Endothelial cell of umbilical vein (primary cell): ENCODE measurements at regions not wholly inside any gene's neighbourhood (a gene's known extent, or its start where the extent isn't known, plus 50 kb on each side); places are given as distances from the start of the nearest gene placed in this dataset.

Source experiments
- EZH2 ChIP-seq: IDR thresholded peaks from 2 replicates; pipeline ENCODE4 v1.6.1; 2012; ENCODE audit warnings: borderline replicate concordance, low read depth, mild to moderate bottlenecking, moderate library complexity, low read length, inconsistent platforms; ENCODE audit not compliant: severe bottlenecking
- GATA2 ChIP-seq: IDR thresholded peaks from 2 replicates; pipeline ENCODE4 v1.7.0; 2011; ENCODE audit warnings: low read depth, mild to moderate bottlenecking, moderate library complexity, mixed read lengths, low read length; ENCODE audit not compliant: insufficient read length, insufficient read depth
- JUN ChIP-seq: IDR thresholded peaks from 2 replicates; pipeline ENCODE4 v1.6.1; 2011; ENCODE audit warnings: borderline replicate concordance, low read depth; ENCODE audit not compliant: insufficient read length, insufficient read depth
- MYC ChIP-seq: IDR thresholded peaks from one replicate; pipeline ENCODE4 v1.6.1; 2011; ENCODE audit warnings: mild to moderate bottlenecking, low read depth, low read length
- POLR2A ChIP-seq: IDR thresholded peaks from 2 replicates; pipeline ENCODE4 v1.6.1; 2012; ENCODE audit warnings: low read depth, mild to moderate bottlenecking, control low read depth, low read length
- TF ChIP-seq, protein P1 (sequence below), 2 donors: IDR thresholded peaks; 1 replicate in 1 of 2; 2 replicates in 1 of 2; pipeline ENCODE4 v1.5.1; 2011; ENCODE audit warnings: low read length in 2 of 2, mild to moderate bottlenecking in 2 of 2, moderate library complexity in 2 of 2, control low read depth in 1 of 2, inconsistent platforms in 1 of 2, low read depth in 1 of 2; ENCODE audit not compliant: insufficient read depth in 1 of 2; ENCODE audit errors: extremely low read depth in 1 of 2
- TF ChIP-seq, protein P2 (sequence below): IDR thresholded peaks from 2 replicates; pipeline ENCODE4 v1.6.1; 2011; ENCODE audit not compliant: insufficient read depth, insufficient read length

DNA sequence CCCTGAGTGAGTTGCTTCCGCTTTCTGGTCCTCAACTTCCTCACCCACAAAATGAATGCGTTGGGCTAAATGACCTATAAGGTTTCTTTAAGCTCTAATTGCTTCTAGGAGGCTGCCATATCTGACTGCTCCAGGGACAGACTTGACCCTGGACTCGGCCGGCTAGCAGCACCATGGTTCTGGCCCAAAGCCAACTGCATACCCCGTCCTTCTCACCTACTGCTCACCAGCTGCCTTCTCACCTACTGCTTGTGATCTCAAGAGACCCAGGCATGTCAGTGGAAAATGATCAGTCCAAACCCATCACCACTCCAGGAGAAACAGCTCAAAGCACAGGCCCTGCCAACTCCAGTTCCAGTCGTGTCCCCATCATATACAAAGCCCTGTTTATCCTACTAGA lies 124.3 kb upstream of the IRX5 start:
- TF ChIP-seq, protein P1, sequence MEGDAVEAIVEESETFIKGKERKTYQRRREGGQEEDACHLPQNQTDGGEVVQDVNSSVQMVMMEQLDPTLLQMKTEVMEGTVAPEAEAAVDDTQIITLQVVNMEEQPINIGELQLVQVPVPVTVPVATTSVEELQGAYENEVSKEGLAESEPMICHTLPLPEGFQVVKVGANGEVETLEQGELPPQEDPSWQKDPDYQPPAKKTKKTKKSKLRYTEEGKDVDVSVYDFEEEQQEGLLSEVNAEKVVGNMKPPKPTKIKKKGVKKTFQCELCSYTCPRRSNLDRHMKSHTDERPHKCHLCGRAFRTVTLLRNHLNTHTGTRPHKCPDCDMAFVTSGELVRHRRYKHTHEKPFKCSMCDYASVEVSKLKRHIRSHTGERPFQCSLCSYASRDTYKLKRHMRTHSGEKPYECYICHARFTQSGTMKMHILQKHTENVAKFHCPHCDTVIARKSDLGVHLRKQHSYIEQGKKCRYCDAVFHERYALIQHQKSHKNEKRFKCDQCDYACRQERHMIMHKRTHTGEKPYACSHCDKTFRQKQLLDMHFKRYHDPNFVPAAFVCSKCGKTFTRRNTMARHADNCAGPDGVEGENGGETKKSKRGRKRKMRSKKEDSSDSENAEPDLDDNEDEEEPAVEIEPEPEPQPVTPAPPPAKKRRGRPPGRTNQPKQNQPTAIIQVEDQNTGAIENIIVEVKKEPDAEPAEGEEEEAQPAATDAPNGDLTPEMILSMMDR (IDR thresholded peaks at IDR 0.05; ENCODE audit: extremely low read depth in 1 of 2, insufficient read depth in 1 of 2, low read depth in 1 of 2, low read length in 2 of 2): no peak
- TF ChIP-seq POLR2A (no peak), EZH2 (no peak), MYC (no peak), JUN (no peak), GATA2 (no peak)
- TF ChIP-seq, protein P2, sequence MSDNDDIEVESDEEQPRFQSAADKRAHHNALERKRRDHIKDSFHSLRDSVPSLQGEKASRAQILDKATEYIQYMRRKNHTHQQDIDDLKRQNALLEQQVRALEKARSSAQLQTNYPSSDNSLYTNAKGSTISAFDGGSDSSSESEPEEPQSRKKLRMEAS: no peak
